ENCODE measurements at regions not wholly inside any gene's neighbourhood (a gene's known extent, or its start where the extent isn't known, plus 50 kb on each side); places are given as distances from the start of the nearest gene placed in this dataset.
A peak's percentile ranks its signal among the peaks of the same experiment; 100 is the strongest.
"Not testable (repeated sequence)": the region's sequence is repeated elsewhere in the genome, so short reads cannot be mapped to it uniquely, and the experiment has no call there.

GRCh38 chr5:18799482-18800128 is 1165.3 kb downstream of the TAF11L14 start:
- no peak for DNase-seq (ENCODE audit: low read depth)

- DNase-seq (ENCODE audit: low read depth) = no peak
These were observed 1166.2 kb downstream of the TAF11L14 start for GRCh38 chr5:18800293-18801025.

DNA sequence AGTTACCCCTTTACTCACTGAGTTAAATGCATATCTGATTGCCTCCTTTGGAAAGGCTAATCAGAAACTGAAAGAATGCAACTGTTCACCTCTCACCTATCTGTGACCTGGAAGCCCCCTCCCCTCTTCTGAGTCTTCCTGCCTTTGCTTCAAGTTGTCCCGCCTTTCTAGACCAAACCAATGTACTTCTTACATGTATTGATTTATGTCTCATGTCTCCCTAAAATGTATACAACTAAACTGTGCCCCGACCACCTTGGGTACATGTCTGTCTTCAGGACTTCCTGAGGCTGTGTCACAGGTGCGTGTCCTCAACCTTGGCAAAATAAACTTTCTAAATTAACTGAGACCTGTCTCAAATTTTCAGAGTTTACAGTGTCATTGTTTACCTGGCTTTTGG is 1167.2 kb downstream of the TAF11L14 start:
- DNase-seq (ENCODE audit: low read depth) = not testable (repeated sequence)

DNA sequence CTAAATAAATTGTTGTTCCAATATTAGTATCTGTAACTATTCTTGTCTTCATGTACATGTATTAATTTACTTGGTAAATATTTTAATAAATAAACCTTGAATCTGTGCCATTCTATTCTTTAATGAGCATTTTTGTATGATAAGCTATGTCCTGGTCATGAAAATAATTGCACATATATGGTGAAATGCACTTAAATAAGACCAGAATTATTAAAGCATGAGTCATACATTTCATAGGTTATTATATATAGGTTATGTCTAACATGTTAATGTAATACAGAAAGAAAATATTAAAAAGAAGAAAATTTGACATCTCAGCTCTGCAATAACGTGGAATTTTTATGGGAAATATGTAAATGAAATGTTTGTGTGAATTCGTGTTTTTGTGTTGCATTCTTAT is 1168.1 kb downstream of the TAF11L14 start:
- DNase-seq (ENCODE audit: low read depth) = no peak

DNA sequence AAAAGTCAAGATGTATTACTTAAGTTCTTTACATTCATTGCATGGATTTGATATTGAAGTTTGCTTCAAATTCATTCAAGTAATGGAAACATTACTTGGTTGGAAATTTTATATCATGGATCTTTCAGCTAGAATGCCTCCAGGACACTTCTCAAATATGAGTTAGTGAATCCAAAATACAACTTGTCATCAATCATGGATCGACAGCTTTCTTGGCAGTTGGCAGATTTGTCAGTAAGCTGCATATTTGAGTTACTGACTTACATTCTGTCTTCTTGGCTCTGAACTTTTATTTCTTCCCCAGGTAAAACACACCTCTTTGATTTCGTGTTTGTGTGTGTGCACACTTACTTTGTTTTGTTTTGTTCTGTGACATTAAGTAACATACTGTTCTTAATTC is 1171.1 kb downstream of the TAF11L14 start:
- DNase-seq (ENCODE audit: low read depth) = no peak

- DNase-seq (ENCODE audit: low read depth) = no peak
These were observed 1173.2 kb downstream of the TAF11L14 start for GRCh38 chr5:18807256-18808149.

DNA sequence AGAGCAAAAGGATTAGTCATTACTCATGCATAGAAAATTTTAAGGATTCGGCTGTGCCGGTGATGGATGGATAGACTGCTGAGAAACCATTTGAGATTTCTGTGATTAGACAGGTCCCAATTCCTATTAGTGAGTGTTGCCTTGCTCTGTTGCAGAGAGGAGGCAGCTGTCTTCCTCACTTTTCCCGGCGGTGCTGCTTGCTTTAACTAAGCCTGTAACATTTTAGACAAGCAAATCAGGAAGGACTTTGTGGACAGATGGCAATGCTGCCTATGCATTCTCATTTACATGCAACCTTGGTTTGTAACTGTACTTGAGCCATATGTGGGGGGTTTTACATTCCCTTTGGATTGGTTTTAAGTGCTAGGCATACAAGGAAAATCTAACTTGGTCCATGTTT is 1176.3 kb downstream of the CDH18 start:
- DNase-seq (ENCODE audit: low read depth) = no peak

DNA sequence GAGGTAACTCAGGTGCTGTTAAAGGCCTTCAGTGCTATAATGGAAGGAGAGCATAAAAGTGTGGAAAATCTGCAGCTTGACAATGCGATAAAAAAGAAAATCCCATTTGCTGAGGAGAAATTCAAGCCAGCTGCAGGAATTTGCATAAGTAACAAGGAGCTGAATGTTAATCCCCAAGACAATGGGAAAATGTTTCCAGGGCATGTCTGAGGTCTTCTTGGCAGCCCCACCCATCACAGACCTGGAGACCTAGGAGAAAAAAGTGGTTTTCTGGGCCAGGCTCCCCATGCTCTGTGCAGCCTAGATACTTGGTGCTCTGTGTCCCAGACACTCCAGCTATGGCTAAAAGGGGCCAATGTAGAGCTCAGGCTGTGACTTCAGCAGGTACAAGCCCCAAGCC is 1159.6 kb downstream of the CDH18 start:
- DNase-seq (ENCODE audit: low read depth) = no peak

DNA sequence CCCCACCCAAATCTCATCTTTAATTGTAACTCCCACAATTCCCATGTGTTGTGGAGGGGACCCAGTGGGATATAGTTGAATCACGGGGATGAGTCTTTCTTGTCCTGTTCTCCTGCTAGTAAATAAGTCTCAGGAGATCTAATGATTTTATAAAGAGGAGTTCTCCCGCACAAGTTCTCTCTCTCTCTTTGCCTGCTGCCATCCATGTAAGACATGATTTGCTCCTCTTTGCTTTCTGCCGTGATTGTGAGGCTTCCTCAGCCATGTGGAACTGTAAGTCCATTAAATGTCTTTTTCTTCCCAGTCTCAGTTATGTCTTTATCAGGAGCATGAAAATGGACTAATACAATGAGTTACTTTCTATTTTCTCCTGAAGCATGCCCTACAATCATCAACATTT is 1158.5 kb downstream of the CDH18 start:
- DNase-seq (ENCODE audit: low read depth) = no peak

DNA sequence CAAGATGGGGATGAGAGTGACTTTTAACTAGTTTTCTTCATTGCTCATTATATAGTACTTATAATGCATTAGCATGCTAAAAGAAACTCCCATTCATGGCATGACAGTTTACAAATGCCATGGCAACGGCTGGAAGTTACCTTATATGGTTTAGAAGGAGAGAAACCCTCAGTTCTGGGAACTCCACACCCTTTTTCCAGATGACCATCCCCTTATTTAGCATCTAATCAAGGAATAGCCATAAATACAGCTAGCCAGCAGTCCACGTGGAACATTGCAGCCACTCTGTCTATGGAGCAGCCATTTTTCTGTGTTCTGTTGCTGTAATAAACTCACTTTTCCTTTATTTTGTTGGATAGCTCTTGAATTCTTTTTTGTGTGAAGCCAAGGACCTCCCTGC is 1137.8 kb downstream of the CDH18 start:
- DNase-seq (ENCODE audit: low read depth) = no peak

DNA sequence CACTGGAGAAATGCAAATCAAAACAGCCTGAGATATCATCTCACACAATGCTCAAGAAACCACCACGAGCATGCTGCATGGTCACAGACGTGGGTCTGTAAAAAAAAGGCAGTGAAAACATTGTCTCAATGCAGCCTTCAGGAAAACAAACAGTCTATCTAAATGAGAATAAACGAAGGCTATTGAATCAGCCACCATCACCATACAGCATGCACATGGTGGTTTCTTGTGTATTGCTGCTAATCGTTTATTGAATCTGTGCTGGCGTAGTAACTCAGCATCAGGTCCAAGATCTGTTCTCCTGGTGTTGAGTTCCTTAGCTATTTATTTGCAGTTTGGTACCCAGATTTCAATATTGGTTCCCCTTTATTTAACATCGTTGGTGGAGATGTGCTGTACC is 1115.0 kb downstream of the CDH18 start:
- DNase-seq (ENCODE audit: low read depth) = no peak

GRCh38 chr5:18876565-18876964 is 1111.4 kb downstream of the CDH18 start:
- no peak for DNase-seq (ENCODE audit: low read depth)

- DNase-seq (ENCODE audit: low read depth) = no peak
These were observed 1106.4 kb downstream of the CDH18 start for GRCh38 chr5:18881615-18882014.

DNA sequence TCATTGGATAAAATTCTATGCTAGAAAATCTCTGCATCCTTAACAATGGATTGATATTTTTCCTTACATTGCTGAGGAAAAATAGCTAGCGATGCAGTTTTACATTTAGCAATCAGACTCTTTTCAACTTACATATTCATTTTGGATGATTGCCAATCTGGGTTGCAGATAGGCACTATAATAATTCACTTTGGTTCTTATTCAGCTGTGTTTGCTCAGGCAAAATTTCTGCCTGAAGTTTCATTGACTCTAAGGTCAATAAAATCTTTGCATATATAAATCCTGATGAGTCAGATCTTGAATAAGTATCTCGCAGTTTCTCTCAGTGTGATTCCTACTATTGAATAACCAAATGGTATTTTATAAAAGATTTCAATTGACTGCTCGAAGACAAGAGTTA is 1105.8 kb downstream of the CDH18 start:
- DNase-seq (ENCODE audit: low read depth) = no peak

DNA sequence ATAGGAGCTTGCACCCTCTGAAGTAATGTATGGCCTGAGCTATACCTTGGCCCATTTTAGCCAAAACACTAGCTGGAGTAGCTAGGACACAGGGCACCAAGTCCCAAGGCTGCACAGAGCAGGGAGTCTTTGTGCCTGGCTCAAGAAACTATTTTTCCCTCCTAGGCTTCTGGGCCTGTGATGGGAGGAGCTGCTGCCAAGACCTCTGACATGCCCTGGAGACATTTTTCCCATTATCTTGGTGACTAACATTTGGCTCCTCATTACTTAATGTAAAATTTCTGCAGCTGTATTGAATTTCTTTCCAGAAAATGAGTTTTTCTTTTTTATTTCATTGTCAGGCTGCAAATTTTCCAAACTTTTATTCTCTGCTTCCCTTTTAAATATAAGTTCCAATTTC is 1099.2 kb downstream of the CDH18 start:
- DNase-seq (ENCODE audit: low read depth) = no peak

DNA sequence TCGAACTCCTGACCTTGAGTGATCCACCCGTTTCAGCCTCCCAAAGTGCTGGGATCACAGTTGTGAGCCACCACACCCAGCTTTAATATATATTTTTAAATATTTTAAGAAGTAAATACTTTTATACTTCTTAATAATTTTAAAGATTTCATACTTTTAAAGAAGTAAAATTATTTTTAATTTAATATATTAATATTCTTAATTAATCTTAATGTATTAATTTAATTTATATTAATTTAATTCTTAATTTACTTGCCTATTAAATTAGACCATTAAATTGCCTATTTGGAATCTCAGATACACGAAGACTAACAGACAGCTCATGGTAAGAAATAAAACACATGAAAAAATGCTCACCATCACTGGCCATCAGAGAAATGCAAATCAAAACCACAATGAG is 1087.4 kb downstream of the CDH18 start:
- DNase-seq (ENCODE audit: low read depth) = no peak

DNA sequence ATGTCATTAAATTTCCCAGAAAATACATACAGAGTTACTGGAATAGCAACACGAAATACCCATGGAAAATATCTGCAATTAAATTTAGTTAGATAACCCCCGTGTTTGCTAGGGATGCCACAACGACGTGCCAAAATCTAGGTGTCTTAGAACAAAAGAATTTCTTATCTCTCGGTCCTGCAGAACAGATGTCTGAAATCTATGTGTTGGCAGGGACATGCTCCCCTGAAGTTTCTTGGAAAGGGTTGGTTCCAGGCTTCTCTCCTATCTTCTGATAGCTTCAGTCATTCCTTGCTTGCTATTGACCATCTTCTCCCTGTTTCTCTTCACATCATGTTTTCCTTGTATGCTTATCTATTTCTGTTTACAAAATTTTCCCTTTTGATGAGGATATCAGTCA is 1067.0 kb downstream of the CDH18 start:
- DNase-seq (ENCODE audit: low read depth) = no peak

DNA sequence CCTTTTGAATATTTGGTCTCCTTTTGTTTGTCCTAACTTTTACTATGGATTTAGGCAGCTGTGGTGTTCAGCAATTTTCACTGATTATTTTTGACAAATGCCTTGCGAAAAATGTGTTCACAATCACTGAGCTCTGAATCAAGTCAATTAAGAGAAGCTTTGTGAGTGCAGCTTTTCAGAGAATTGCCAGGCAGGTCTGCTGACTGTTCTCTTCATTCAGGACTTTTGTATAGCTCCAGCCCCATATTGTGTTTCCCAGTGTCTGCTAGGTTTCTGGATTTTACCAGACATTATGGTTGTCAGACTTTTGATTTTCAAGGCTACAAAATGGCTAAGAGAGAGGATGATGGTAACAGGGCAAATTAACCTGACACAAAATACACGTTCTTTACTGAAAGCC is 1055.9 kb downstream of the CDH18 start:
- DNase-seq (ENCODE audit: low read depth) = no peak

DNA sequence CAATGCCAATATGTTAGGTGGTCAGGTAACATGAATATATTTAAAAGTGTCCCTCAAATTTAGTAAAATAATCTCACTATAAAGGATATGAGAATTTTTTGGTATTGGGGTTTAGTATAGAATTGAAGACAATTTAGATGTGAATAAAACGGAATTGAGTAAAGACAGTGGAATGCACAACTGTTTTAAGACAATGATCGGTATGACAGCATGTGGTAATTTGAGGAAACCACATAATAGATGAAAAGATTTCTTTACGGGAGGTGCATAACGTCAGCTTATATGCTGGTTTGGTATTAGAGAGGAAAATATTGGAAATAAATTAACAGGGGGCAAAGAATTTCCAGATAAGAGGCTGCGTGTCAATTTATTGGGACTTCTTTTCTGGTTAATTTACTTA is 1043.2 kb downstream of the CDH18 start:
- DNase-seq (ENCODE audit: low read depth) = peak; percentile 1

DNA sequence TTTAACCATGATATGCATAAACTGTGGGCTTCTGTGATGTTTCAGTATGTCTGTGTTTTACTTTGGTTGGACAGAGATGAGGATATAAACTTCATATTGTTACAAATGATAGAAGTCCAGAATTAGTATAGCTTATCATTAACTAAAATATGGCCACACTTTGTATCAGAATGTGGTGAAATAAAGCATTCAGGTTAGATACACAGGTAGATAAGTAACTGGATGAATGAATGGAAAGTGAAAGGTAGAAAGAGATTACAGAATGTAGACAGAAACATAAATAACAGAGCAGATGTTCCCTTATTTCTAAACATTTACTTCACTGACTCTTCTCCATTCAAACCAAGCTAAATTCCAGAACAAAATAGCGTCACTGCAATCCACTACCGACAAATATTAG is 1033.8 kb downstream of the CDH18 start:
- no peak for DNase-seq (ENCODE audit: low read depth)

- DNase-seq (ENCODE audit: low read depth) = no peak
These were observed 1028.5 kb downstream of the CDH18 start for GRCh38 chr5:18959535-18959934.

- DNase-seq (ENCODE audit: low read depth) = no peak
These were observed 1026.8 kb downstream of the CDH18 start for GRCh38 chr5:18961234-18961633.

- no peak for DNase-seq (ENCODE audit: low read depth)
These were observed 1022.1 kb downstream of the CDH18 start for GRCh38 chr5:18965893-18966292.

Measured in iris pigment epithelial cell (primary cell).